HFF-Myc (cell line): ENCODE measurements at regions not wholly inside any gene's neighbourhood (a gene's known extent, or its start where the extent isn't known, plus 50 kb on each side); places are given as distances from the start of the nearest gene placed in this dataset.

Experiments
- DNase-seq: peaks from one replicate; pipeline ENCODE4 v3.0.0-alpha.2; 2011; ENCODE audit warnings: low read depth; ENCODE audit errors: extremely low read depth
- H3K4me3 ChIP-seq: replicated peaks from 2 replicates; pipeline ENCODE4 v1.5.1; 2011; ENCODE audit warnings: low read depth, mild to moderate bottlenecking, control low read depth, low read length
- TF ChIP-seq, protein P1 (sequence below): IDR thresholded peaks from 2 replicates; pipeline ENCODE4 v1.5.1; 2012; ENCODE audit warnings: mild to moderate bottlenecking, low read depth, low read length, control low read depth; ENCODE audit errors: missing control alignments

DNA sequence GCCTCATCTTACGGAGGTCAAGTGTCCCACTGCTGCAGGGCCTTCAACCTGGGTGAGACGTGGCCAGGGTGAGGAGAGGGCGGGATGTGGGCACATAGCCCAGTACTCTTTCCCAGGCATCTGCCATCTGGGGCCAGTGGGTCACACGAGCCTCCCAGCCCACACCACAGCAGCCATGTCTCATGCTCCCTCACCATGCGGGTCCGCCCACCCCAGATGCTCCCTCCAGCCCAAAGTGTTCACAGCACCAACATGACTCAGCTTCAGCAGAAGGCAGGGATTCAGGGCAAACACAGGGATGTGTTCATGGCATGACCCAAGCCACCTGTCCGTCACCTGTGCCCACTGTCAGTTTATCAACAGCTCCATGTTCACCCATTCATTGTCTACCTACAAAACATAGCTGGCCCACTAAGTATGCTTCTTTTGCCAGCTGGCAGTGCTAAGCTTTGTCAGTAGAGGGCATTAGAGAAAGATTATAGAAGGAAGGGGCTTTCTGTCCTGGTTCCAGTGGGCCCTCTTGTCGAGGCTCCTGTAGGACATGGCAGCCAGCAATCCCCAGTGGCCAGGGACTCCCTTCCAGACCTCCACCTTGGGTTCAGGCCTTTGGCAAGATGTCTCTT is 109.2 kb downstream of the FOXF2 start:
- DNase-seq: no peak
- H3K4me3 ChIP-seq: no peak overlapping the region
- TF ChIP-seq, protein P1, sequence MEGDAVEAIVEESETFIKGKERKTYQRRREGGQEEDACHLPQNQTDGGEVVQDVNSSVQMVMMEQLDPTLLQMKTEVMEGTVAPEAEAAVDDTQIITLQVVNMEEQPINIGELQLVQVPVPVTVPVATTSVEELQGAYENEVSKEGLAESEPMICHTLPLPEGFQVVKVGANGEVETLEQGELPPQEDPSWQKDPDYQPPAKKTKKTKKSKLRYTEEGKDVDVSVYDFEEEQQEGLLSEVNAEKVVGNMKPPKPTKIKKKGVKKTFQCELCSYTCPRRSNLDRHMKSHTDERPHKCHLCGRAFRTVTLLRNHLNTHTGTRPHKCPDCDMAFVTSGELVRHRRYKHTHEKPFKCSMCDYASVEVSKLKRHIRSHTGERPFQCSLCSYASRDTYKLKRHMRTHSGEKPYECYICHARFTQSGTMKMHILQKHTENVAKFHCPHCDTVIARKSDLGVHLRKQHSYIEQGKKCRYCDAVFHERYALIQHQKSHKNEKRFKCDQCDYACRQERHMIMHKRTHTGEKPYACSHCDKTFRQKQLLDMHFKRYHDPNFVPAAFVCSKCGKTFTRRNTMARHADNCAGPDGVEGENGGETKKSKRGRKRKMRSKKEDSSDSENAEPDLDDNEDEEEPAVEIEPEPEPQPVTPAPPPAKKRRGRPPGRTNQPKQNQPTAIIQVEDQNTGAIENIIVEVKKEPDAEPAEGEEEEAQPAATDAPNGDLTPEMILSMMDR: no peak

DNA sequence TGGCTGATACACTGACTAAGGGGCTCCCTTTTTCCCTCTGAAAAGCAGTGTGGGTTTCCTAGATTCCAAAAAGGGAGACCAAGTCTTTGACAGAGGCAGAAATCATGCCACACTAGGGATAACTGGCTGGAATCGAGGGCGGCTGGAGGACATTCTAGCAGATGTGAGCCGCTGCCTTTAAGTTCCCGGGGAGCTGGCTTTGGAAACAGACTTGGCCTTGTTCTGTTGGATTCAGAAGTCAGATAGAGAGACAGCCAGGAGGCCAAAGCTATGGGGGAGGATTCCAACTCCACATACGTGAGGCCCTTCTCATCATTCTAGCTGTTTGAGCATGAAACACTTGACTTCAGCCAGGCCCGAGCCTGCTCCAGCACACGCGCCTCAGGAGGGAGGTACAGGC is 109.9 kb upstream of the FOXC1 start:
- DNase-seq: no peak
- TF ChIP-seq, protein P1: no peak
- H3K4me3 ChIP-seq: no peak overlapping the region

DNA sequence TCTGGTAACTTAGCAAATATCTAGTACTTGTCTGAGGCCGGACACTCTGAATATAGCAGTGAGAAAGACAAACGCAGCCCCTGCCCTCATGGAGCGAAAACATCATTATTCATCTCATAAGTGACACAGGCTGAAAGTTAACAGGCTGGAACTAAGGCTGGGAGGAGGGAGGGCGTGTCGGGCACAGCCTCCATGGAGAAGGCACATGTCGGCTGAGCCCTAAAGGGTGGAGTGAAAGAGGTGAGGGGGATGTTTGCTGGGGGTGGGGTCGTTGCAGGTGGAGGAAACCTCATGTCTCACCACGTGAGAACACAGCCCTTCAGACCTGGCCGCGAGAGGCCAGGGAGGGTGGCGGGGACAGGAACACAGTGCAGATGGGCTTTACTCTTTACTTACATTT is 108.8 kb upstream of the FOXC1 start:
- no peak overlapping the region for H3K4me3 ChIP-seq
- TF ChIP-seq, protein P1: no peak
- DNase-seq: no peak

DNA sequence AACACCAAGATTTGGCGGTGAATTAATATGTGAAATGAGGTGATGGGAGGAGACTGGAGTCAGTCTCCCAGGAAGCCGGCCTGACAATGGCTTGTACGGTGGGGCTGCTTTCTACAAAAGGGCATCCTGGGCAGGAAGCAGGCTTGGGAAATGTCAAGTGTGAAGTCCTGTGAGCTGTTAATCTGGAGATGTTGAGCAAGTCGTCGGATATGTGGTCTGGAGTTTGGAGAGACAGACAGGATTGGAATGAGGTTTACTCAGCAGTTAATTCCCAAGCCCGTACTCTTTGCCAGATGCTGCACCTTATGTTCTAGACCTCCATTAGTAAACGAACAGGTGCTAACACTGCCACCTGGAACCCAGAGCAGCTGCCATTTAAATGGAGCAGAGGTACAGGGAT is 107.7 kb upstream of the FOXC1 start:
- TF ChIP-seq, protein P1: no peak
- DNase-seq: no peak
- H3K4me3 ChIP-seq: no peak overlapping the region

DNA sequence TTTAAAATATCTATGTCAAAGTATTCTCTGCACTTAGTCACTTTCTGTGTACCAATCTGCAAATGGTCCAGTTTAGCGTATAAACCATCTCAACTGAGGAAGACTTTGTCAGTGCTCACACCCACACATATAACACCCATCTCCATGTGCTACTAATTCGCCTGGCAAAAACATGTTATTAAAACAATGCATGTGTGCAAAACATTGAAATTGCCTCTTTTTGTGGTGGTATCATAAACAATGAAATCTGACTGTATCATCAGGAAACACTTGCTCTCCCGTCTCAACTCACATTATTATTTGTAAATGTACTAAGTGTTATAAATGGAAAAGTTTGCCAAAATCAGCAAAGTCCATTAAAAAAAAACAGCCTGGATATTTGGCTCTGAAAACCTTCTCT is 105.9 kb upstream of the FOXC1 start:
- DNase-seq: peak; percentile 66
- no peak overlapping the region for H3K4me3 ChIP-seq
- TF ChIP-seq, protein P1: no peak

DNA sequence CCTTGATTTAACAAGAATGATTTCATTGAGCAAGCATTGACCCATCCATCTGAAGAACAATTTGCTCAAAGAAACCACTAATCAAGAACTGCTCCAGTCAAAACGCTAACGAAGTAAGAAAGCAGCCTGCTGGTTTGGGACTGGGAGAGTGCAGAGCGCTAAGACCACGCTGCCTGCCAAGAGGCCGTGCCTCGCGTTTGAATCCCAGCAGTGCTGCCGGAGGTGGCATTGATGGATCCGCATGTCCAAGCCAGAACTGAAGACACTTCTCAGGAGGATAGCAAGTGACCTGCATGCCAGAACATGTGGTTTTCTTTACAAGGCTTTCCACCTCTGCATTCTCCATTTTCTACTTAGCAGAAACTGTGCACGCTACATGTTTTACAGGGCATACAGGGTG is 105.2 kb upstream of the FOXC1 start:
- no peak for DNase-seq
- no peak overlapping the region for H3K4me3 ChIP-seq
- TF ChIP-seq, protein P1: no peak

DNA sequence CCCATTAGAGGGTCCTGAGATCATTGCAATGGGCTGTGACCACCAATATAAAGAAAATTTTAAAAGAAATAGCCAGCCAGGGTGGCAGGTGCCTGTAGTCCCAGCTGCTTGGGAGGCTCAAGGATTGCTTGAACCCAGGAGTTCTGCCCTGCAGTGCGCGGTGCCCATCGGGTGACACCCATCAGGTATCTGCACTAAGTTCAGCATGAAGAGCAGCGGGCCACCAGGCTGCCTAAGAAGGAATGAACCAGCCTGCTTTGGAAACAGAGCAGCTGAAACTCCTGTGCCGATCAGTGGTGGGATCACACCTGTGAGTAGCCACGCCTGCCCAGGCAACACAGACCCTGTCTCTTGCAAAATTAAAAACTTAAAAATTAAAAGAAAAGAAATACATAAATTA is 102.5 kb upstream of the FOXC1 start:
- no peak overlapping the region for H3K4me3 ChIP-seq
- DNase-seq: no peak
- TF ChIP-seq, protein P1: no peak
